Type B pancreatic cell (in vitro differentiated cells): ENCODE measurements at regions not wholly inside any gene's neighbourhood (a gene's known extent, or its start where the extent isn't known, plus 50 kb on each side); places are given as distances from the start of the nearest gene placed in this dataset.

Source experiments
- DNase-seq: peaks from one replicate; pipeline ENCODE4 v3.0.0; 2021; ENCODE audit warnings: mixed read lengths; ENCODE audit not compliant: unreplicated experiment; ENCODE audit errors: extremely low spot score
- H3K27ac Mint-ChIP-seq: 2 replicates; pipeline ENCODE4 v1.8.0; 2021; ENCODE audit warnings: mild to moderate bottlenecking, mixed read lengths
- H3K27me3 Mint-ChIP-seq: 2 replicates; pipeline ENCODE4 v1.8.0; 2021; ENCODE audit warnings: mixed read lengths
- H3K36me3 Mint-ChIP-seq: 2 replicates; pipeline ENCODE4 v1.8.0; 2021; ENCODE audit warnings: mixed read lengths
- H3K4me1 Mint-ChIP-seq: one replicate; pipeline ENCODE4 v1.8.0; 2021; ENCODE audit warnings: mixed read lengths; ENCODE audit not compliant: unreplicated experiment
- H3K4me3 Mint-ChIP-seq: 2 replicates; pipeline ENCODE4 v1.8.0; 2021; ENCODE audit warnings: mild to moderate bottlenecking, mixed read lengths
- H3K9me3 Mint-ChIP-seq: 2 replicates; pipeline ENCODE4 v1.8.0; 2021; ENCODE audit warnings: mixed read lengths
- CTCF ChIP-seq: fragments of 200-600 bp; sonication (generic); conservative IDR thresholded peaks from 2 replicates; pipeline ENCODE4 v1.5.0; 2021; ENCODE audit warnings: antibody characterized with exemption, mild to moderate bottlenecking

GRCh38 chr12:118608770-118609344 lies 232.5 kb downstream of the SUDS3 start:
- Mint-ChIP-seq H3K9me3 (no peaks in the 10 kb centered on the region), H3K36me3 (no peaks in the 10 kb centered on the region), H3K27me3 (peaks cover 25% of the 10 kb centered on the region), H3K4me1 (peaks cover 7% of the 10 kb centered on the region), H3K27ac (no peak overlapping the region), H3K4me3 (no peak overlapping the region)
- no peak for TF ChIP-seq CTCF
- no peak for DNase-seq

GRCh38 chr12:118611295-118611694 lies 234.9 kb downstream of the SUDS3 start:
- TF ChIP-seq CTCF: no peak
- Mint-ChIP-seq H3K4me3 (no peak overlapping the region), H3K27me3 (peaks cover 19% of the 10 kb centered on the region), H3K9me3 (no peaks in the 10 kb centered on the region), H3K27ac (peak overlapping the region; percentile 39), H3K4me1 (peaks cover 7% of the 10 kb centered on the region), H3K36me3 (no peaks in the 10 kb centered on the region)
- peak; percentile 69 for DNase-seq

GRCh38 chr12:118611770-118612169 lies 235.4 kb downstream of the SUDS3 start:
- Mint-ChIP-seq H3K4me1 (peaks cover 7% of the 10 kb centered on the region), H3K9me3 (no peaks in the 10 kb centered on the region), H3K27me3 (peaks cover 17% of the 10 kb centered on the region), H3K27ac (no peak overlapping the region), H3K4me3 (no peak overlapping the region), H3K36me3 (no peaks in the 10 kb centered on the region)
- no peak for TF ChIP-seq CTCF
- no peak for DNase-seq

- no peak overlapping the region for H3K4me3 Mint-ChIP-seq
- no peak overlapping the region for H3K27ac Mint-ChIP-seq
- peaks cover 3% of the 10 kb centered on the region for H3K27me3 Mint-ChIP-seq
- DNase-seq: no peak
- TF ChIP-seq CTCF: no peak
- H3K4me1 Mint-ChIP-seq: no peaks in the 10 kb centered on the region
- H3K36me3 Mint-ChIP-seq: no peaks in the 10 kb centered on the region
- no peaks in the 10 kb centered on the region for H3K9me3 Mint-ChIP-seq
These were observed 241.5 kb downstream of the SUDS3 start for GRCh38 chr12:118617611-118618450.

- Mint-ChIP-seq H3K4me3 (no peak overlapping the region), H3K27me3 (peaks cover 3% of the 10 kb centered on the region), H3K4me1 (no peaks in the 10 kb centered on the region), H3K27ac (no peak overlapping the region), H3K9me3 (no peaks in the 10 kb centered on the region), H3K36me3 (no peaks in the 10 kb centered on the region)
- no peak for TF ChIP-seq CTCF
- no peak for DNase-seq
These were observed 242.3 kb downstream of the SUDS3 start for GRCh38 chr12:118618695-118619094.
